ENCODE measurements at regions not wholly inside any gene's neighbourhood (a gene's known extent, or its start where the extent isn't known, plus 50 kb on each side); places are given as distances from the start of the nearest gene placed in this dataset.

GRCh38 chr9:19994296-19994695 is 205.5 kb upstream of the SLC24A2 start:
- no peak overlapping the region for H3K14ac ChIP-seq (ENCODE audit: insufficient read length)
- H3K18ac ChIP-seq (ENCODE audit: extremely low read depth, low read length) = no peak overlapping the region
- no peak overlapping the region for H3K4me2 ChIP-seq (ENCODE audit: insufficient read depth in 1 of 2, low read depth in 2 of 2, low read length in 2 of 2)
- H4K8ac ChIP-seq (ENCODE audit: extremely low read depth, insufficient read depth, low read length) = no peak overlapping the region
- no peaks in the 10 kb centered on the region for H3K9me3 ChIP-seq (ENCODE audit: insufficient read depth in 2 of 2, low read depth in 1 of 2, low read length in 1 of 2)
- DNase-seq (ENCODE audit: low read depth in 1 of 2, low spot score in 2 of 2) (no peak), FAIRE-seq (no peak)
- no peak overlapping the region for H2BK12ac ChIP-seq (ENCODE audit: low read depth, low read length)
- no peak overlapping the region for H3K56ac ChIP-seq (replicated peaks; ENCODE audit: insufficient read length, low read depth, low read length)
- H2BK5ac ChIP-seq (ENCODE audit: low read depth, low read length) = no peak overlapping the region
- no peak overlapping the region for H3K23ac ChIP-seq (ENCODE audit: insufficient read length)
- H2AK5ac ChIP-seq (ENCODE audit: low read depth, low read length) = no peak overlapping the region
- no peak overlapping the region for H3K27ac ChIP-seq (ENCODE audit: low read depth, low read length)
- no peak overlapping the region for H2BK20ac ChIP-seq (ENCODE audit: low read length)
- no peaks in the 10 kb centered on the region for H4K20me1 ChIP-seq (replicated peaks in 1 of 2; ENCODE audit: control insufficient read depth in 1 of 2, insufficient read depth in 2 of 2, low read length in 2 of 2)
- no peak overlapping the region for H2BK120ac ChIP-seq (replicated peaks; ENCODE audit: low read depth, low read length)
- no peak overlapping the region for H4K5ac ChIP-seq (ENCODE audit: insufficient read length, low read depth, low read length)
- H2AFZ ChIP-seq (ENCODE audit: low read length) = no peak overlapping the region
- no peak overlapping the region for H3K4ac ChIP-seq (replicated peaks; ENCODE audit: insufficient read length, low read depth, low read length)
- ChIA-PET POLR2A (ENCODE audit: partially characterized antibody) (no interaction called here), CTCF (ENCODE audit: partially characterized antibody) (interaction anchor here (0.7 kb wide), 1 partner anchor 10 kb away, joined by 3 read pairs; no protein-coding TSS in a partner anchor)
- no peaks in the 10 kb centered on the region for H3K4me1 ChIP-seq (replicated peaks in 1 of 4; ENCODE audit: control insufficient read depth in 3 of 4, insufficient read depth in 4 of 4, low read length in 3 of 4)
- H4K91ac ChIP-seq (replicated peaks; ENCODE audit: insufficient read length, low read length) = no peak overlapping the region
- H2BK15ac ChIP-seq (ENCODE audit: low read length) = no peak overlapping the region
- H3K4me3 ChIP-seq (ENCODE audit: extremely low read depth in 1 of 4, insufficient read depth in 2 of 4, low read depth in 3 of 4, low read length in 4 of 4) = no peak overlapping the region
- WGBS, 2 experiments (ENCODE audit: extremely low coverage in 1 of 2, insufficient coverage in 1 of 2, insufficient read length in 1 of 2, insufficient replicate concordance in 2 of 2, low coverage in 1 of 2, low lambda C conversion rate in 2 of 2, missing lambda C conversion rate in 1 of 2) = 100% methylated on average over 2 of the region's 2 CpGs; no CpG with 5 or more reads in 1 of the 2 experiments
- H3K79me1 ChIP-seq (ENCODE audit: low read depth, low read length) = no peaks in the 10 kb centered on the region
- H3K23me2 ChIP-seq (ENCODE audit: low read depth, low read length) = no peaks in the 10 kb centered on the region
- H3K79me2 ChIP-seq (ENCODE audit: control insufficient read depth in 1 of 2, insufficient read depth in 2 of 2, low read length in 2 of 2) = no peaks in the 10 kb centered on the region
- no peak overlapping the region for H3K9ac ChIP-seq (replicated peaks in 1 of 4; ENCODE audit: extremely low read depth in 1 of 4, low read depth in 3 of 4, low read length in 3 of 4)
- H3K27me3 ChIP-seq (replicated peaks in 1 of 4; ENCODE audit: control insufficient read depth in 3 of 4, extremely low read depth in 1 of 4, insufficient read depth in 3 of 4, low read length in 3 of 4) = no peaks in the 10 kb centered on the region
- H3K36me3 ChIP-seq (ENCODE audit: control insufficient read depth in 2 of 4, insufficient read depth in 4 of 4, low read length in 3 of 4) = no peaks in the 10 kb centered on the region
- no peak for TF ChIP-seq USF2 (IDR thresholded peaks at IDR 0.05; ENCODE audit: low read length)
- no peak for TF ChIP-seq ZNF274 (IDR thresholded peaks at IDR 0.05; ENCODE audit: borderline replicate concordance, extremely low read depth, low read length)
- no peak for TF ChIP-seq JUND (IDR thresholded peaks at IDR 0.05; ENCODE audit: low read length)
- no peak for TF ChIP-seq CHD2 (IDR thresholded peaks at IDR 0.05; ENCODE audit: low read length)
- no peak for TF ChIP-seq NRF1 (IDR thresholded peaks at IDR 0.05; ENCODE audit: low read depth, low read length)
- no peak for TF ChIP-seq EP300 (IDR thresholded peaks at IDR 0.05; ENCODE audit: borderline replicate concordance in 1 of 2, low read depth in 2 of 2, low read length in 2 of 2)
- no peak for TF ChIP-seq ATF2 (IDR thresholded peaks at IDR 0.05; ENCODE audit: low read length)
- TF ChIP-seq RNF2 (IDR thresholded peaks at IDR 0.05; ENCODE audit: borderline replicate concordance, low read depth, low read length, missing control alignments, poor library complexity, severe bottlenecking) = no peak

Measured in H1 (cell line).